B cell (primary cell): ENCODE measurements at regions not wholly inside any gene's neighbourhood (a gene's known extent, or its start where the extent isn't known, plus 50 kb on each side); places are given as distances from the start of the nearest gene placed in this dataset.

Experiments
- ATAC-seq: fragments of 200-7000 bp; cut with Tn5 transposase; one replicate; pipeline ENCODE4 v1.10.0; 2021; ENCODE audit warnings: low read depth, mild to moderate bottlenecking, moderate number of reproducible peaks, moderate library complexity
- CTCF ChIA-PET: fragments of 350-600 bp; sonication (Branson Sonifier 250); formaldehyde crosslinking; loops from one replicate; lab custom pipeline; 2021; ENCODE audit warnings: antibody characterized with exemption, inconsistent platforms; lab: Charles Lee
- POLR2A ChIA-PET: fragments of 350-600 bp; sonication (Branson Sonifier 250); formaldehyde crosslinking; loops from one replicate; lab custom pipeline; 2021; ENCODE audit warnings: antibody characterized with exemption; lab: Charles Lee
- DNase-seq: peaks from one replicate; pipeline ENCODE4 v3.0.0; 2013
- H2AFZ ChIP-seq: 2 replicates; pipeline ENCODE4 v1.6.1; 2012; ENCODE audit warnings: mild to moderate bottlenecking, low read depth, low read length; ENCODE audit not compliant: insufficient read depth, poor library complexity, severe bottlenecking
- H3K27ac ChIP-seq, 2 donors: 1 replicate in 1 of 2; 2 replicates in 1 of 2; pipeline ENCODE4 v1.5.1; 2012 to 2013; ENCODE audit warnings: low read length in 2 of 2, mild to moderate bottlenecking in 2 of 2, moderate library complexity in 1 of 2
- H3K27me3 ChIP-seq, 4 experiments: fragments of 200-600 bp in 1 of 4; sonication (generic) in 1 of 4; replicated peaks in 1 of 4; 1 replicate in 2 of 4; 2 replicates in 2 of 4; pipeline versions ENCODE4 v1.6.1 to v1.7.0; 2013 to 2016; ENCODE audit warnings: low read length in 3 of 4, mild to moderate bottlenecking in 2 of 4, mixed read lengths in 1 of 4, moderate library complexity in 1 of 4; ENCODE audit not compliant: insufficient read depth in 4 of 4, control insufficient read depth in 3 of 4; ENCODE audit errors: control extremely low read depth in 1 of 4
- H3K36me3 ChIP-seq, 2 experiments: replicated peaks in 1 of 2; 1 replicate in 1 of 2; 2 replicates in 1 of 2; pipeline versions ENCODE4 v1.6.1 to v1.7.1; 2013; ENCODE audit warnings: low read length in 1 of 2; ENCODE audit not compliant: insufficient read depth in 2 of 2, control insufficient read depth in 1 of 2; ENCODE audit errors: control extremely low read depth in 1 of 2, extremely low read depth in 1 of 2
- H3K4me1 ChIP-seq, 2 donors: fragments of 200-600 bp in 1 of 2; sonication (generic) in 1 of 2; 1 replicate in 1 of 2; 2 replicates in 1 of 2; pipeline versions ENCODE4 v1.5.1 to v1.6.1; 2013 to 2017; ENCODE audit warnings: low read length in 2 of 2; ENCODE audit not compliant: control insufficient read depth in 2 of 2, insufficient read depth in 2 of 2
- H3K4me2 ChIP-seq: replicated peaks from 2 replicates; pipeline ENCODE3; 2012; ENCODE audit warnings: mild to moderate bottlenecking, low read depth, low read length; ENCODE audit not compliant: poor library complexity, severe bottlenecking
- H3K4me3 ChIP-seq, 5 experiments: fragments of 200-600 bp in 1 of 5; sonication (generic) in 1 of 5; 1 replicate in 3 of 5; 2 replicates in 2 of 5; pipeline versions ENCODE4 v1.5.1 to v1.7.0; 2011 to 2016; ENCODE audit warnings: low read length in 4 of 5, mild to moderate bottlenecking in 4 of 5, low read depth in 2 of 5, control low read depth in 1 of 5, moderate library complexity in 1 of 5; ENCODE audit not compliant: insufficient read depth in 1 of 5; ENCODE audit errors: control extremely low read depth in 1 of 5, extremely low read depth in 1 of 5
- H3K79me2 ChIP-seq: fragments of 200-600 bp; sonication (generic); one replicate; pipeline ENCODE4 v1.6.0; 2016; ENCODE audit warnings: low read length; ENCODE audit not compliant: control insufficient read depth, insufficient read depth
- H3K9ac ChIP-seq: fragments of 200-600 bp; sonication (generic); 2 replicates; pipeline ENCODE4 v1.6.1; 2017; ENCODE audit warnings: mild to moderate bottlenecking, low read length, moderate library complexity
- H3K9me3 ChIP-seq, 3 donors: one replicate each; pipeline versions ENCODE4 v1.6.1 to v1.7.1; 2013; ENCODE audit warnings: low read length in 2 of 3; ENCODE audit not compliant: control insufficient read depth in 2 of 3, insufficient read depth in 1 of 3; ENCODE audit errors: control extremely low read depth in 1 of 3
- H4K20me1 ChIP-seq: 2 replicates; pipeline ENCODE4 v1.6.0; 2012; ENCODE audit warnings: mild to moderate bottlenecking, low read length; ENCODE audit not compliant: insufficient read depth, control insufficient read depth, poor library complexity, severe bottlenecking
- H3K27ac Mint-ChIP-seq: one replicate; pipeline ENCODE4 v1.8.0; 2021; ENCODE audit warnings: mixed read lengths
- H3K27me3 Mint-ChIP-seq: one replicate; pipeline ENCODE4 v1.8.0; 2021; ENCODE audit warnings: mixed read lengths
- H3K4me1 Mint-ChIP-seq: one replicate; pipeline ENCODE4 v1.8.0; 2021; ENCODE audit warnings: mixed read lengths
- H3K4me3 Mint-ChIP-seq: one replicate; pipeline ENCODE4 v1.8.0; 2021; ENCODE audit warnings: mixed read lengths
- H3K9me3 Mint-ChIP-seq: one replicate; pipeline ENCODE4 v1.8.0; 2022; ENCODE audit warnings: mixed read lengths; ENCODE audit not compliant: insufficient read depth
- EZH2 ChIP-seq: IDR thresholded peaks from 2 replicates; pipeline ENCODE4 v1.6.1; 2012; ENCODE audit warnings: borderline replicate concordance, low read depth, mild to moderate bottlenecking, moderate library complexity, low read length; ENCODE audit not compliant: insufficient read depth, poor library complexity, severe bottlenecking
- WGBS: methylation state at CpG from one replicate; pipeline ENCODE4 v1.1.5; 2013; ENCODE audit warnings: missing lambda C conversion rate; ENCODE audit not compliant: insufficient coverage; 5-methylcytosine and 5-hydroxymethylcytosine counted together
- intact Hi-C: fragments of 100-400 bp; cut with micrococcal nuclease; formaldehyde crosslinking; loops from one replicate; pipeline ENCODE4 v1.10.0; 2022
- TF ChIP-seq, protein P1 (sequence below): fragments of 200-600 bp; IDR thresholded peaks from one replicate; pipeline ENCODE4 v1.8.0; 2022; ENCODE audit warnings: antibody characterized with exemption, mild to moderate bottlenecking

GRCh38 chr2:177078416-177078815, 134.2 kb upstream of the HNRNPA3 start:
- Histone ChIP-seq H3K27me3 (peaks cover 0 to 6% (median 3%) of the 10 kb centered on the region in 4 experiments), H3K9ac (no peak overlapping the region), H3K4me2 (no peak overlapping the region), H3K9me3 (no peaks in the 10 kb centered on the region), H3K4me1 (no peaks in the 10 kb centered on the region), H3K36me3 (no peaks in the 10 kb centered on the region), H2AFZ (no peak overlapping the region), H3K27ac (no peak overlapping the region), H4K20me1 (no peaks in the 10 kb centered on the region), H3K4me3 (no peak overlapping the region), H3K79me2 (no peaks in the 10 kb centered on the region)
- ChIA-PET POLR2A (no interaction called here), CTCF (no interaction called here)
- H3K4me1 Mint-ChIP-seq, result no peaks in the 10 kb centered on the region
- no peak overlapping the region for H3K4me3 Mint-ChIP-seq
- ATAC-seq, result no peak
- WGBS, result no CpG with 5 or more reads among the region's 3 CpGs
- H3K27me3 Mint-ChIP-seq, result peaks cover 26% of the 10 kb centered on the region
- TF ChIP-seq, protein P1, sequence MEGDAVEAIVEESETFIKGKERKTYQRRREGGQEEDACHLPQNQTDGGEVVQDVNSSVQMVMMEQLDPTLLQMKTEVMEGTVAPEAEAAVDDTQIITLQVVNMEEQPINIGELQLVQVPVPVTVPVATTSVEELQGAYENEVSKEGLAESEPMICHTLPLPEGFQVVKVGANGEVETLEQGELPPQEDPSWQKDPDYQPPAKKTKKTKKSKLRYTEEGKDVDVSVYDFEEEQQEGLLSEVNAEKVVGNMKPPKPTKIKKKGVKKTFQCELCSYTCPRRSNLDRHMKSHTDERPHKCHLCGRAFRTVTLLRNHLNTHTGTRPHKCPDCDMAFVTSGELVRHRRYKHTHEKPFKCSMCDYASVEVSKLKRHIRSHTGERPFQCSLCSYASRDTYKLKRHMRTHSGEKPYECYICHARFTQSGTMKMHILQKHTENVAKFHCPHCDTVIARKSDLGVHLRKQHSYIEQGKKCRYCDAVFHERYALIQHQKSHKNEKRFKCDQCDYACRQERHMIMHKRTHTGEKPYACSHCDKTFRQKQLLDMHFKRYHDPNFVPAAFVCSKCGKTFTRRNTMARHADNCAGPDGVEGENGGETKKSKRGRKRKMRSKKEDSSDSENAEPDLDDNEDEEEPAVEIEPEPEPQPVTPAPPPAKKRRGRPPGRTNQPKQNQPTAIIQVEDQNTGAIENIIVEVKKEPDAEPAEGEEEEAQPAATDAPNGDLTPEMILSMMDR, result no peak
- DNase-seq, result no peak
- H3K9me3 Mint-ChIP-seq, result no peaks in the 10 kb centered on the region
- intact Hi-C loops, result no loop called here
- no peak overlapping the region for H3K27ac Mint-ChIP-seq

DNA sequence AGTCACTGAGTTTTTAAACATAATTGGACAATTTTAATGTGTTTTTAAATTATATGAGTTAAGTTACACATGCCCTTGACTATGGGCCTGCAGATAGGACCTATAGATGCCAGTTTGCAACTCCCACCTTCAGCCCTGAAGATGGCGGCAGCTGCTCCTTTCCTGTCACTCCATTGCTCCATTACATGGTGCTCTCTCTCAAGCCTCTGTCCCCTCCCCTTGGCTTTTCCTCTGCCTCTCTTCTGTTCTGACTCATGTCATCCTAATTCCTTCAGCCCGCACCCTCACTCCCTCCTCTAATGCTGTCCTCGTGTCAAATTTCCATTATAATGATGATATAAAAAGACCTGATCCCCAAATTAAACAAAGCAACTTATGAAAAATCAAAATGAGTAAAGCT, 133.7 kb upstream of the HNRNPA3 start:
- DNase-seq (no peak), ATAC-seq (no peak)
- ChIA-PET POLR2A (no interaction called here), CTCF (interaction anchor here (1.1 kb wide), 1 partner anchor 19 kb away, joined by 3 read pairs; no protein-coding TSS in a partner anchor)
- Histone ChIP-seq H4K20me1 (no peaks in the 10 kb centered on the region), H3K36me3 (no peaks in the 10 kb centered on the region), H3K4me2 (no peak overlapping the region), H3K79me2 (no peaks in the 10 kb centered on the region), H3K4me1 (no peaks in the 10 kb centered on the region), H3K27me3 (peaks cover 0 to 6% (median 3%) of the 10 kb centered on the region in 4 experiments), H3K4me3 (no peak overlapping the region), H2AFZ (no peak overlapping the region), H3K27ac (no peak overlapping the region), H3K9me3 (no peaks in the 10 kb centered on the region), H3K9ac (no peak overlapping the region)
- H3K27ac Mint-ChIP-seq, result no peak overlapping the region
- no peak overlapping the region for H3K4me3 Mint-ChIP-seq
- 94% methylated on average over 1 of the region's 3 CpGs for WGBS
- H3K9me3 Mint-ChIP-seq, result no peaks in the 10 kb centered on the region
- TF ChIP-seq, protein P1, result no peak
- TF ChIP-seq EZH2, result no peak
- peaks cover 24% of the 10 kb centered on the region for H3K27me3 Mint-ChIP-seq
- intact Hi-C loops, result no loop called here
- H3K4me1 Mint-ChIP-seq, result no peaks in the 10 kb centered on the region
